HCT116 (cell line): ENCODE measurements at regions not wholly inside any gene's neighbourhood (a gene's known extent, or its start where the extent isn't known, plus 50 kb on each side); places are given as distances from the start of the nearest gene placed in this dataset.

Source experiments
- ATAC-seq: fragments of 200-7000 bp; cut with Tn5 transposase; 2 replicates; pipeline ENCODE4 v1.9.1; 2020; ENCODE audit warnings: mild to moderate bottlenecking, moderate library complexity
- BruUV-seq: library from RNA; stranded (reverse); fragments of 400-500 nt; replicated peaks from 2 replicates; lab custom pipeline; 2021; lab: Mats Ljungman, UMichigan
- CTCF ChIA-PET: fragments of 300-600 bp; sonication (Branson Sonifier 250); formaldehyde crosslinking; loops from one replicate; lab custom pipeline; 2021; ENCODE audit warnings: antibody characterized with exemption; lab: Charles Lee
- POLR2A ChIA-PET: fragments of 300-600, 350-600 bp; sonication (Branson Sonifier 250); formaldehyde crosslinking; loops from one replicate; lab custom pipeline; 2021; ENCODE audit warnings: antibody characterized with exemption; lab: Charles Lee
- RAD21 ChIA-PET, 2 experiments: fragments of 300-600 bp; sonication (Branson Sonifier 250); formaldehyde crosslinking; loops; one replicate each; lab custom pipeline; 2023; ENCODE audit warnings: low total read pairs in 2 of 2; ENCODE audit not compliant: uncharacterized antibody in 2 of 2, unreplicated experiment in 2 of 2, low non-redundant PET in 1 of 2; lab: Charles Lee
- DNase-seq: peaks from one replicate; pipeline ENCODE4 v3.0.0-alpha.2; 2010; ENCODE audit warnings: low read depth, low spot score
- H2AFZ ChIP-seq: fragments of 200-600 bp; shearing (Covaris generic), sonication (generic); 2 replicates; pipeline ENCODE4 v1.6.1; 2017; ENCODE audit warnings: low read depth, mixed run types, mixed read lengths, antibody characterized with exemption, low read length; ENCODE audit not compliant: poor library complexity, severe bottlenecking
- H3K27ac ChIP-seq: 2 replicates; pipeline ENCODE4 v1.5.1; 2012; ENCODE audit warnings: low read depth, low read length
- H3K27me3 ChIP-seq: fragments of 200-600 bp; sonication (generic); 2 replicates; pipeline ENCODE4 v1.6.1; 2016; ENCODE audit warnings: mixed run types, low read length, mixed read lengths; ENCODE audit not compliant: insufficient read depth
- H3K36me3 ChIP-seq, 2 experiments: fragments of 200-500 bp in 1 of 2; fragments of 200-600 bp in 1 of 2; sonication (Bioruptor generic) in 1 of 2; sonication (generic) in 1 of 2; 2 replicates each; pipeline versions ENCODE4 v1.5.1 to v1.6.1; 2014 to 2016; ENCODE audit warnings: low read length in 2 of 2, inconsistent platforms in 1 of 2, mixed read lengths in 1 of 2, mixed run types in 1 of 2; ENCODE audit not compliant: insufficient read depth in 2 of 2, control insufficient read depth in 1 of 2
- H3K4me1 ChIP-seq, 2 experiments: fragments of 200-600 bp in 1 of 2; sonication (generic) in 1 of 2; 2 replicates each; pipeline versions ENCODE4 v1.5.1 to v1.6.1; 2012 to 2017; ENCODE audit warnings: low read length in 2 of 2, inconsistent platforms in 1 of 2, mild to moderate bottlenecking in 1 of 2, mixed read lengths in 1 of 2, mixed run types in 1 of 2, moderate library complexity in 1 of 2; ENCODE audit not compliant: insufficient read depth in 2 of 2, control insufficient read depth in 1 of 2
- H3K4me2 ChIP-seq: fragments of 200-600 bp; sonication (generic); 2 replicates; pipeline ENCODE4 v1.6.1; 2017; ENCODE audit warnings: mixed run types, low read length, mixed read lengths
- H3K4me3 ChIP-seq, 2 experiments: fragments of 200-600 bp in 1 of 2; sonication (generic) in 1 of 2; replicated peaks in 1 of 2; 2 replicates each; pipeline ENCODE4 v1.5.1; 2011 to 2016; ENCODE audit warnings: low read length in 2 of 2, control low read depth in 1 of 2, low read depth in 1 of 2, mild to moderate bottlenecking in 1 of 2, mixed read lengths in 1 of 2, mixed run types in 1 of 2
- H3K79me2 ChIP-seq: fragments of 200-600 bp; sonication (generic); 2 replicates; pipeline ENCODE4 v1.6.1; 2017; ENCODE audit warnings: mild to moderate bottlenecking, mixed run types, low read length, moderate library complexity, mixed read lengths; ENCODE audit not compliant: insufficient read depth
- H3K9ac ChIP-seq: fragments of 200-600 bp; sonication (generic); 2 replicates; pipeline ENCODE4 v1.6.1; 2016; ENCODE audit warnings: low read length, mixed read lengths
- H3K9me2 ChIP-seq: fragments of 200-600 bp; sonication (generic), shearing (Covaris generic); 2 replicates; pipeline ENCODE4 v1.6.1; 2017; ENCODE audit warnings: mixed run types, mild to moderate bottlenecking, moderate library complexity; ENCODE audit not compliant: insufficient read depth
- H3K9me3 ChIP-seq, 2 experiments: fragments of 200-500 bp in 1 of 2; fragments of 200-600 bp in 1 of 2; sonication (Bioruptor generic) in 1 of 2; sonication (generic) in 1 of 2; 2 replicates each; pipeline ENCODE4 v1.6.1; 2014 to 2017; ENCODE audit warnings: low read length in 2 of 2, mixed read lengths in 2 of 2, inconsistent platforms in 1 of 2, low read depth in 1 of 2, mild to moderate bottlenecking in 1 of 2, mixed run types in 1 of 2, moderate library complexity in 1 of 2; ENCODE audit not compliant: control insufficient read depth in 1 of 2, insufficient read depth in 1 of 2
- H4K20me1 ChIP-seq: fragments of 200-600 bp; sonication (generic), shearing (Covaris generic); 2 replicates; pipeline ENCODE4 v1.6.1; 2017; ENCODE audit warnings: mixed run types, mild to moderate bottlenecking, moderate library complexity; ENCODE audit not compliant: insufficient read depth
- ATF3 ChIP-seq: IDR thresholded peaks from 2 replicates; pipeline ENCODE4 v1.6.1; 2012
- CBX3 ChIP-seq: IDR thresholded peaks from 2 replicates; pipeline ENCODE4 v1.6.1; 2012; ENCODE audit warnings: low read depth
- CEBPB ChIP-seq: IDR thresholded peaks from 2 replicates; pipeline ENCODE4 v1.6.1; 2012; ENCODE audit warnings: low read depth
- ELF1 ChIP-seq: IDR thresholded peaks from 2 replicates; pipeline ENCODE4 v1.6.1; 2012; ENCODE audit warnings: low read depth, borderline replicate concordance
- EZH2 ChIP-seq: fragments of 200-600 bp; sonication (generic); IDR thresholded peaks from 2 replicates; pipeline ENCODE4 v1.6.1; 2017; ENCODE audit warnings: antibody characterized with exemption, mixed run types
- EZH2phosphoT487 ChIP-seq: fragments of 200-600 bp; IDR thresholded peaks from 2 replicates; pipeline ENCODE4 v1.6.1; 2018; ENCODE audit warnings: antibody characterized with exemption, borderline replicate concordance
- FOSL1 ChIP-seq: IDR thresholded peaks from 2 replicates; pipeline ENCODE4 v1.6.1; 2012; ENCODE audit warnings: low read depth
- JUND ChIP-seq: IDR thresholded peaks from 2 replicates; pipeline ENCODE4 v1.6.1; 2012
- MAX ChIP-seq: IDR thresholded peaks from 2 replicates; pipeline ENCODE4 v1.6.1; 2012
- POLR2A ChIP-seq: IDR thresholded peaks from 2 replicates; pipeline ENCODE4 v1.7.0; 2011; ENCODE audit warnings: borderline replicate concordance; ENCODE audit not compliant: insufficient read depth, insufficient read length; ENCODE audit errors: extremely low read depth
- POLR2AphosphoS5 ChIP-seq: IDR thresholded peaks from 2 replicates; pipeline ENCODE4 v1.6.1; 2011; ENCODE audit warnings: mild to moderate bottlenecking, low read depth, low read length, moderate library complexity
- SIN3A ChIP-seq: IDR thresholded peaks from 2 replicates; pipeline ENCODE4 v1.6.1; 2012; ENCODE audit warnings: low read depth
- SP1 ChIP-seq: IDR thresholded peaks from 2 replicates; pipeline ENCODE4 v1.6.1; 2012; ENCODE audit warnings: low read depth
- SRF ChIP-seq: IDR thresholded peaks from 2 replicates; pipeline ENCODE4 v1.6.1; 2012; ENCODE audit warnings: low read depth
- TCF7L2 ChIP-seq: IDR thresholded peaks from 2 replicates; pipeline ENCODE4 v1.7.0; 2011; ENCODE audit warnings: borderline replicate concordance, inconsistent platforms; ENCODE audit not compliant: insufficient read depth, insufficient read length; ENCODE audit errors: extremely low read depth
- intact Hi-C: fragments of 100-400 bp; cut with micrococcal nuclease; formaldehyde crosslinking; loops from 2 replicates; pipeline ENCODE4 v1.10.0; 2022

DNA sequence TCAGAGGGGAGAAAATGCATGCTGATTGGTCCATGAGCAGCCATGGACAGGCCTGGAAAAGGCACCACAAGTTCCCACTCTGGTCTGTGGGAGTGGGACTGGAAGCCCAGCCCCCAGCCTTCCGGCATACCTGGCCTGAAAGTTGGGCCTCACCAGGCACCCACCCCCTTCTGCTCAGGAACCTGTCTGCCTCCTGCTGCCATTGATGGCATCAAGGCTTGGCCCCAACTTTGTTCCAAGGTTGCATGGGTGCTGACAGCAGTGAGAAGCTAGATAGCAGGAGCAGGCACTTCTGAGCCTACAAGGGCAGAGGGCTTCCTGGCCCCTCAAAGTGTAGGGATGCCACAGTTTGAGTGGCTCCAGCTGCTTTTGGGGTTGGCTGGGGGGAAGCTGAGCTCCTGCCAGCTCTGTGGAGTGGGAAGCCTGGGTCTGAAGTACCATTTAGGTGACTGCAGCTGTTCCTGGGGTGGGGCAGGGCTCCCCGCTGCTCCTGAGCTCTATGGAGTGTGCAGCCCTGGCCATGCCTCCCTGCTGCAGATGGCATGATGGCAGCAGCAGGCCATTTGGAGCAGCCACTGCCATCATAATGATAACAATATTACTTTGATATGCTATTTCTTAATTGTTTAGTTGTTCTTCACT, 1054.1 kb upstream of the GBE1 start:
- H2AFZ ChIP-seq: no peak overlapping the region
- H3K27ac ChIP-seq: no peak overlapping the region
- H3K4me2 ChIP-seq: no peak overlapping the region
- H3K9ac ChIP-seq: no peak overlapping the region
- ChIA-PET POLR2A (no interaction called here), CTCF (no interaction called here), RAD21 (no interaction called here)
- H3K4me1 ChIP-seq: no peaks in the 10 kb centered on the region
- no TSS peak for BruUV-seq
- H3K4me3 ChIP-seq: no peak overlapping the region
- no peaks in the 10 kb centered on the region for H4K20me1 ChIP-seq
- ATAC-seq (no peak), DNase-seq (no peak)
- H3K9me3 ChIP-seq: peaks cover 4 to 31% of the 10 kb centered on the region in 2 experiments; a peak in 2 of 4 replicates
- no peaks in the 10 kb centered on the region for H3K27me3 ChIP-seq
- H3K79me2 ChIP-seq: no peaks in the 10 kb centered on the region
- TF ChIP-seq FOSL1 (no peak), POLR2AphosphoS5 (no peak), JUND (no peak), SRF (no peak), ELF1 (no peak), EZH2 (no peak), SIN3A (no peak), CBX3 (no peak), POLR2A (no peak), CEBPB (no peak), SP1 (no peak), ATF3 (no peak), EZH2phosphoT487 (no peak), MAX (no peak), TCF7L2 (no peak)
- no peaks in the 10 kb centered on the region for H3K36me3 ChIP-seq
- H3K9me2 ChIP-seq: no peaks in the 10 kb centered on the region
- intact Hi-C loops: no loop called here
